Esophagus muscularis mucosa (tissue), 4 donors: ENCODE measurements at regions not wholly inside any gene's neighbourhood (a gene's known extent, or its start where the extent isn't known, plus 50 kb on each side); places are given as distances from the start of the nearest gene placed in this dataset.
"Not testable (repeated sequence)": the region's sequence is repeated elsewhere in the genome, so short reads cannot be mapped to it uniquely, and the experiment has no call there.

Experiments used
- DNase-seq: peaks from one replicate; pipeline ENCODE4 v3.0.0-alpha.2; 2017; ENCODE audit errors: extremely low spot score
- H3K27ac ChIP-seq, 4 donors: fragments of 200-600 bp; sonication (generic); replicated peaks in 1 of 4; 1 replicate in 3 of 4; 2 replicates in 1 of 4; pipeline ENCODE4 v1.5.1; 2016 to 2019; ENCODE audit warnings: mild to moderate bottlenecking in 1 of 4
- H3K27me3 ChIP-seq, 4 donors: fragments of 200-600 bp; sonication (generic); one replicate each; pipeline versions ENCODE4 v1.5.1 to v1.6.0; 2016 to 2019
- H3K36me3 ChIP-seq, 4 donors: fragments of 200-600 bp; sonication (generic); one replicate each; pipeline ENCODE4 v1.5.1; 2016 to 2019
- H3K4me1 ChIP-seq, 4 donors: fragments of 200-600 bp; sonication (generic); one replicate each; pipeline ENCODE4 v1.5.1; 2016 to 2019
- H3K4me3 ChIP-seq, 4 donors: fragments of 200-600 bp; sonication (generic); 1 replicate in 2 of 4; 2 replicates in 2 of 4; pipeline ENCODE4 v1.5.1; 2016 to 2019; ENCODE audit warnings: mild to moderate bottlenecking in 4 of 4, moderate library complexity in 1 of 4
- H3K9me3 ChIP-seq, 4 donors: fragments of 200-600 bp; sonication (generic); 1 replicate in 3 of 4; 2 replicates in 1 of 4; pipeline ENCODE4 v1.5.1; 2016 to 2019
- EP300 ChIP-seq: sonication (generic); formaldehyde crosslinking; IDR thresholded peaks from one replicate; pipeline ENCODE4 v1.6.1; 2017; ENCODE audit warnings: antibody characterized with exemption
- POLR2A ChIP-seq: fragments of 450-650 bp; IDR thresholded peaks from one replicate; pipeline ENCODE4 v1.6.1; 2017; ENCODE audit warnings: antibody characterized with exemption, moderate library complexity, mild to moderate bottlenecking, low read depth
- POLR2AphosphoS5 ChIP-seq, 2 donors: sonication (generic); formaldehyde crosslinking; IDR thresholded peaks; one replicate each; pipeline ENCODE4 v1.6.1; 2017; ENCODE audit warnings: antibody characterized with exemption in 2 of 2
- WGBS: methylation state at CpG from one replicate; pipeline ENCODE4 v1.1.5; 2018; 5-methylcytosine and 5-hydroxymethylcytosine counted together
- intact Hi-C: fragments of 100-400 bp; cut with DNase I; formaldehyde crosslinking; loops from one replicate; pipeline ENCODE4 v1.15.1; 2023
- TF ChIP-seq, protein P1 (sequence below), 3 experiments: fragments of 200-600 bp in 2 of 3; fragments of 450-650 bp in 1 of 3; sonication (generic) in 2 of 3; IDR thresholded peaks; one replicate each; pipeline ENCODE4 v1.5.1; 2017 to 2019; ENCODE audit warnings: antibody characterized with exemption in 3 of 3, mild to moderate bottlenecking in 2 of 3, moderate library complexity in 1 of 3

DNA sequence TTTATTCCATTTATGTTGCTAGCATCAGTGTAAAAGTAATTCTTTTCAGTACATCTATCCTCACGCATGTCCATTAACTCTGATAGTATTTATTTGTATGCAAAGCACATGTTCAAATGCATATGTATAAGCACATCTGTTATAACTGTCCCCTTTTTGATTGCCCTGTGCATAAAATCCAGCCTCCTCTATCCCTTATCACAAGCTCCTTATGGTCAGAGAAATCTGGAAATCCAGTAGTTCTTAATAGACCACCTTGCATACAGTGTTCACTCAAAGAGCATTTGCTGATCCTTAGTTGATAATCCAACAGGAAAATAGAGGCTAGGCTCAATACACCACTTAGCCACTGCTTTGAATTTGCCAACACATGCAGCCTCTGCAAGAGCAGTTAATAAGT lies 443.5 kb downstream of the AASDHPPT start:
- H3K9me3 ChIP-seq: no peaks in the 10 kb centered on the region
- no peak overlapping the region for H3K27ac ChIP-seq
- H3K4me3 ChIP-seq: no peak overlapping the region
- intact Hi-C loops: no loop called here
- WGBS: 91% methylated on average over 1 of the region's 1 CpG
- no peak for TF ChIP-seq POLR2AphosphoS5 (IDR thresholded peaks at IDR 0.05)
- TF ChIP-seq, protein P1, sequence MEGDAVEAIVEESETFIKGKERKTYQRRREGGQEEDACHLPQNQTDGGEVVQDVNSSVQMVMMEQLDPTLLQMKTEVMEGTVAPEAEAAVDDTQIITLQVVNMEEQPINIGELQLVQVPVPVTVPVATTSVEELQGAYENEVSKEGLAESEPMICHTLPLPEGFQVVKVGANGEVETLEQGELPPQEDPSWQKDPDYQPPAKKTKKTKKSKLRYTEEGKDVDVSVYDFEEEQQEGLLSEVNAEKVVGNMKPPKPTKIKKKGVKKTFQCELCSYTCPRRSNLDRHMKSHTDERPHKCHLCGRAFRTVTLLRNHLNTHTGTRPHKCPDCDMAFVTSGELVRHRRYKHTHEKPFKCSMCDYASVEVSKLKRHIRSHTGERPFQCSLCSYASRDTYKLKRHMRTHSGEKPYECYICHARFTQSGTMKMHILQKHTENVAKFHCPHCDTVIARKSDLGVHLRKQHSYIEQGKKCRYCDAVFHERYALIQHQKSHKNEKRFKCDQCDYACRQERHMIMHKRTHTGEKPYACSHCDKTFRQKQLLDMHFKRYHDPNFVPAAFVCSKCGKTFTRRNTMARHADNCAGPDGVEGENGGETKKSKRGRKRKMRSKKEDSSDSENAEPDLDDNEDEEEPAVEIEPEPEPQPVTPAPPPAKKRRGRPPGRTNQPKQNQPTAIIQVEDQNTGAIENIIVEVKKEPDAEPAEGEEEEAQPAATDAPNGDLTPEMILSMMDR (IDR thresholded peaks at IDR 0.05): no peak
- no peak for TF ChIP-seq POLR2A
- no peak for TF ChIP-seq EP300
- no peaks in the 10 kb centered on the region for H3K4me1 ChIP-seq
- no peaks in the 10 kb centered on the region for H3K27me3 ChIP-seq
- H3K36me3 ChIP-seq: no peaks in the 10 kb centered on the region
- DNase-seq: no peak

DNA sequence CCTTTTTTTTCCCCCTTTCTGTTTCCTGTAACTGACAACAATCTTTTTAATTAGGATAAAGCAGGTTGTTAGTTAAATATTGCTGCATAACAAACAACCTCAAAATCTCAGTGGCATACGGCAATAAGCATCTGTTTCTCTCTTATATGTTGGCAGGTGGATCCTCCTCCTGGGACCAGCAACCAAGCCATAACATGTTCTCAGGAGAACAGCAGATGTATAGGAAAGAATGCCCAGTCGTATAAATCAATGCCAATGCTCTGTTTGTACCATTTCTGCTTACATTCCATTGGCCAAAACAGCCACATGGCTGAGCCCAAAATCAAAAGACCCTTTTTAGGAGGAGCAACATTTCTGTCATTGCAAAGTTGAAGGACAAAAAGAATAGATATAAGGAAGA lies 445.7 kb downstream of the AASDHPPT start:
- Histone ChIP-seq H3K27me3 (no peaks in the 10 kb centered on the region), H3K27ac (no peak overlapping the region), H3K36me3 (no peaks in the 10 kb centered on the region), H3K4me3 (no peak overlapping the region), H3K9me3 (peaks cover 0 to 2% (median 0%) of the 10 kb centered on the region in 4 donors), H3K4me1 (no peaks in the 10 kb centered on the region)
- no peak for TF ChIP-seq EP300
- no peak for TF ChIP-seq POLR2A
- TF ChIP-seq POLR2AphosphoS5 (IDR thresholded peaks at IDR 0.05): no peak
- TF ChIP-seq, protein P1 (IDR thresholded peaks at IDR 0.05): no peak
- WGBS: 73% methylated on average over 2 of the region's 2 CpGs
- no peak for DNase-seq
- intact Hi-C loops: no loop called here

DNA sequence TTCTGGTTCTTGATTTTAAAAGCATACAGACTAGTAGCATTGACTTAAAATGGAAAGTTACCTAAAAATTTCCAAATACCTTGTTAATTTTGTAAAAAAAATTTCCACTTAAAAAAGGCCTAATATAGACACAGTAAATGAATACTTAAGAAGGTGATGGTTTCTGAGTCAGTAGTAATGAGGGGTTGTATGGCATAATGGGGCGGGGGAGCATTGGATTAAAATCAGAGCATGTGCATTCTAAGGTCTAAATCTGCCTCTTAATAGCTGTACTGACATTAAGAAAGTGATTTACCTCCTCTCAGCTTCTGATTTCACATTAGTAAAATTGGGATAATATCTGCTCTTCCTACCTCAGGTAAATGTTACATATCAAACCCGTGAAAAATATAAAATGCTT lies 446.5 kb downstream of the AASDHPPT start:
- no peak for TF ChIP-seq EP300
- TF ChIP-seq, protein P1 (IDR thresholded peaks at IDR 0.05): no peak
- TF ChIP-seq POLR2A: no peak
- no peak for TF ChIP-seq POLR2AphosphoS5 (IDR thresholded peaks at IDR 0.05)
- Histone ChIP-seq H3K4me1 (no peaks in the 10 kb centered on the region), H3K36me3 (no peaks in the 10 kb centered on the region), H3K9me3 (peaks cover 0 to 3% (median 0%) of the 10 kb centered on the region in 4 donors), H3K27me3 (no peaks in the 10 kb centered on the region), H3K4me3 (no peak overlapping the region), H3K27ac (no peak overlapping the region)
- no peak for DNase-seq
- intact Hi-C loops: no loop called here
- 88% methylated on average over 2 of the region's 2 CpGs for WGBS

DNA sequence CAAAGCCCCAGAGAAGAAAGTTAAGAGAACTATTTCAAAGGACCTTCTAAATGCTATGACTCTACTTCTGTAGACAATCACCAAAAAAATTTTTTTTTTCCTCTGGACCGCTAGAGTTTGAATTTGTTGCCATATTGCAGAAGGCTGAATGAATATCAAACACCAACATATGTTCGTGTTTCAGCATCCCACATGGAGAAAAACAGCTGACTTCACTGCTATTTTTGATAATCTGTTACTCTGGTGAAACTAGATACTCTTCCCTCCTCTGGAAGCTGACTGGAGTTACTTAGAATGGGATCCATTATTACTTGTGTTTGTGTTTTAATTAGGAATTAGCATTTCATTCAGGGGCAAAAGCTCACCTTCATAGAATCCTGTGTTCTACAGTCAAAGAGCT lies 447.0 kb downstream of the AASDHPPT start:
- Histone ChIP-seq H3K36me3 (no peaks in the 10 kb centered on the region), H3K4me3 (no peak overlapping the region), H3K27ac (no peak overlapping the region), H3K4me1 (no peaks in the 10 kb centered on the region), H3K27me3 (no peaks in the 10 kb centered on the region), H3K9me3 (peaks cover 0 to 3% (median 0%) of the 10 kb centered on the region in 4 donors)
- TF ChIP-seq, protein P1 (IDR thresholded peaks at IDR 0.05): no peak
- TF ChIP-seq EP300 (no peak), POLR2A (no peak), POLR2AphosphoS5 (IDR thresholded peaks at IDR 0.05) (no peak)
- intact Hi-C loops: no loop called here
- WGBS: 63% methylated on average over 2 of the region's 2 CpGs
- DNase-seq: no peak

DNA sequence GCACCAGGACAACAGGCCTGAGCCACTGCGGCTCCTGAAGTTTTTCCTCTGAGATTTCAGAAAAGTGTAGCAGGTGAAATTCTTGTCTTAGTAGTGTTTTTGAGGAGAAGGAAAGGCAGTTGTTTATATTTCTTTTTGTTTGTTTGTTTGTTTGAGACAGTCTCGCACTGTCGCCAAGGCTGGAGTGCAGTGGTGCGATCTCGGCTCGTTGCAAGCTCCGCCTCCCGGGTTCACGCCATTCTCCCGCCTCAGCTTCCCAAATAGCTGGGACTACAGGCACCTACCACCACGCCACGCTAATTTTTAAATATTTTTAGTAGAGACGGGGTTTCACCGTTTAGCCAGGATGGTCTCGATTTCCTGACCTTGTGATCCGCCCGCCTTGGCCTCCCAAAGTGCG lies 454.2 kb downstream of the AASDHPPT start:
- intact Hi-C loops, H3K9me3 ChIP-seq, H3K4me3 ChIP-seq, H3K4me1 ChIP-seq, DNase-seq, H3K27me3 ChIP-seq, H3K27ac ChIP-seq, H3K36me3 ChIP-seq: not testable (repeated sequence)
- WGBS: 90% methylated on average over 18 of the region's 18 CpGs
